HG02938 (cell line): ENCODE measurements at regions not wholly inside any gene's neighbourhood (a gene's known extent, or its start where the extent isn't known, plus 50 kb on each side); places are given as distances from the start of the nearest gene placed in this dataset.
"Not testable (repeated sequence)": the region's sequence is repeated elsewhere in the genome, so short reads cannot be mapped to it uniquely, and the experiment has no call there.

Source experiments
- ATAC-seq: cut with Tn5 transposase; IDR thresholded peaks from one replicate; pipeline ENCODE4 v1.9.1; 2021; ENCODE audit warnings: mild to moderate bottlenecking, moderate library complexity; ENCODE audit not compliant: unreplicated experiment

DNA sequence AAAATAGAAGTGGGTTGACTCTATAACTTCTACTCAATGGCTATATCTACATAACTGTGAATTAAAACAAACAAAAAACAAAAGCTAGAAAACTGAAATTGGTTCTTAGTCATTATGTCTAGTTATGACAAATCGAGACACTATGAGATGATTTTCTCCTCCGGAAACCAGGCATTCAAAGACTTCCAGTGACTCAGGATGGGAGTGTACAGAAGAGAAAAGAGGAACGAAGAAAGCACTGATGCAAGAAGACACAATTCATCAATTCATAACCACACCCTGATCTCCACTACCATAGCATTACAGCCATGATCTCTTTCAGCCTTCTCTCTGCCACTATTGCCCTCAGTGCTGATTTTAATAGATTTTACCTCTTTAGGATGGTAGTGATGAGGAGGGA is 253.6 kb downstream of the CBLL2 start:
- ATAC-seq = peak; percentile 99

DNA sequence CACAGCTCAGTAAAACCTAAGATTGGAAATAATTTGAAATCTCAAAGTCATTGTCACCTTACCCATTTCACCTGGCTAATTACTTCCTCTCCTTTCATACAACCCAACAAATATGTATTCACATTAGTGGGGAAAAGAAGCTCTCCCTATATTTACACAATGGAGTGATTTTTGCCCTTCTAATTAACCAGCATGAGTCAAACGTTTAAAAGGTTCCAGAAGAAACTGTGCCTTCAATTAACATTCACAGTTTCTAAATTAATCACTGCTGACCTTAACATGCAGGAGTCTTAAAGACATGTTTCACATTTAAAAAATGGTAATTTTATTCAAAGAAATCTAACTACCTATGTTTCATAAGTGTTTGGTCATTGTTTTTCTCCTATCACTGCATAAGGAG is 254.6 kb downstream of the CBLL2 start:
- no peak for ATAC-seq

DNA sequence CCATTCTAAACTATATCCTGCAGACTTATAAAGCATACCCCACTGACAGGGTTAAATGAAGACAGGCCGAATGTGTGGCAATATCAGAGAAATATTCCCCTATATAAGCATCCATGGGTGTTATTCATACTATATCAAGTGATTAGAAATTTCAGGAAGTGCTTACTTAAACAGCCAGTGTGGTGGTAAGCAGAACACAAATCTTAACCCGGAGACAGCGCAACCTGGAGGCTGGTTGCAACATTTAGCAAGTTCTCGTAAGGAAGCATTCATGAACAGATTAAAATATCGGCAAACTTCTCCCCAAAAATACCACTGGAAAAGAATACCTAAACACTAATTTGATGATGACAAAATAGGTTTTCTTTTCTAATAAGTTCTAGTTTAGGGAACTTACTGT is 261.2 kb downstream of the CBLL2 start:
- no peak for ATAC-seq

DNA sequence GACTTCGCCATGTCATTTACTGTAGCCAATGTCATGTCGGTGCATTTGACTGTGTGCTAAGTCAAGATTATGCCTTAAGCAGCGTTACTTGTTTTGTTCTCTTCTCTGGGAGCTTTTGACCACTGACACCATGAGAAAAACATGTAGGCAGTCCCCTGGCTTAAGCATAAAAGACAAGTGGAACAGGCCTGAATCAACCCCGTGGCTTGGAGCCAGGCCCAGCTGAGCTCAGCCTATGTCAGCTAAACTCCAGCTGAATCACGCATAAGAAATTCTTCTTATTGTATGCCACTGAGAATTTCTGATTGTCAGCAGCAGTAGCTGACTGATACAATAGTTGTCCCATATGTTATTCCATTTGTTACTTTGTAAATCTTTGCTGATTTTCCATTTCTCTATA is 261.9 kb downstream of the CBLL2 start:
- no peak for ATAC-seq

DNA sequence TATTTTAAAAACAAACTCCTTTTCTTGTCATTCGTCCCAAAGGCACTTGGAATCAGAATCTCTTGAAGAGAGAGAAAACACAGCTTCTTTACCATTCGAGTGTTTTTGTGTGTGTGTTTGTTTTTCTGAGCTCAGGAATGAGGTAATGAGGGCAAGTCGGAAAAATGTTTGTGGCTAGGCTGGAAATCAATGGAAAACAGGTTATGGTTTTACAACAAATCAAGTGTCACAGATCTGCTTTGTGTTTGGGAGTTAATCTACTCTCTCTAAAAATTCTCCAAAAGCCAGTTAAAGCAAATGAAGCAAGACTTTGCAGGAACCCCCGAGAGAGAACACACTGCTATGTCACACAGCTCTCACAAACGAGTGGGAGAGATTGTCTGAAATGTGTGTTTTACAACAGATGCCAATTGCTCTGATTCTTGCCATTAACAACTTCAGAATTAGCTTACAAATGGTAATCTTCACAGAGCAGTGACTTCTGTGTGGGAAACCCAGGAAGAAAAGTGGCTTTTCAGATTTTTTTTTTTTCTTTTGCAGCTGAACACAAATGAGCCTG is 264.1 kb downstream of the CBLL2 start:
- no peak for ATAC-seq

DNA sequence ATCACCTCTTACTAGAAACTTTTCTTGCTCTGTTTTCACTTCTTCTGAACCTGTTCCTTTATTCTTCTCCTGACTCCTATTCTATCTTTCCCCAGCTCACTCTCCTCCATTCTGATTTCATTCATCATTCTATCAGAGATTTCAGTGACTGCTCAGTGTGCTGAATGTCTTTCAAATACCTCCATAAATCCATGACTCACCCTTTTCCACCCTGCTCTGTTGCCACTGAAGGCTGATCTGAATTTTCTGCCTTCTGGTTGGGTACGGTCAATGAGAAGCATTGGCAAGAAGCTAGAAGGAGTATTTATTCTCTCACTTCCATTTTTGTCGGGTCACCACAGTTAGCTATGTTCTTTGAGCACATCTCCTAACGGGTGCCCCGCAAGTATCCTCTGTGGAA is 265.9 kb downstream of the CBLL2 start:
- ATAC-seq = no peak

DNA sequence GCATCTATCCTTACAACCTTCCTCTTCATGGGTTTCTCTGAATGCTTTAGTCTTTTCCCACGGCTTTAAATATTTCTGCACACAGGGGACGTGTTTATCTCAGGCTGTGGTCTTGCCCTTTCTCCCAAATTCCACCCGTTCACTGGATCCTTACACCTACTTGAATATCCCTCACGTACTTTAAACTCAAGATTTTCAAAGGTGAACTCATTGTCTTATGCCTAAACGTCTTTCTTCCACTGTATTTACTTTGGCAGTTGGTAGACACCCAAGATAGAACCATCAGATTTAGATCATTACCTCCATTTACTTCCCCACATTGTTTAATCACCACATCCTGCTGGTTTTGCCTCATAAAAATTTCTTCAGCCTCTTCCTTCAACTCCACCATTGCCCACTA is 269.2 kb downstream of the CBLL2 start:
- ATAC-seq = no peak

DNA sequence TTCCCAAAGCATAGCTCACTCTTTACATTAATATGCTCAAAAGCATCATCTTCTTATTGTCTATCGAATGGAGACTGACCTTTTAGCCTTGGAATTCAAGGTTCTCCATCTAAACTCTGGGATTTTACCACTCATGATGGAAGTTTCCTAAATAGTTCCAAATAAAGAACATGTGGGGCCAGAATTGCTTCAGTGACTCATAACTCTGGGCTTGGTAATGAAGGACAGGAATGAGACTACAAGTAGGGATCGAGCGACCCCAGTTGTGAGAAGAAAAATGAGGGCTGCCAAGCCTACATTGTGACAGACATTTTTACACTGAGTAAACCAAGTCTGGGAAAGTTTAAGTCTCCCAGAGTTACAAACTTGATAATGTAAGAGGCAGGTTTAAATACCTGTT is 269.9 kb downstream of the CBLL2 start:
- no peak for ATAC-seq

DNA sequence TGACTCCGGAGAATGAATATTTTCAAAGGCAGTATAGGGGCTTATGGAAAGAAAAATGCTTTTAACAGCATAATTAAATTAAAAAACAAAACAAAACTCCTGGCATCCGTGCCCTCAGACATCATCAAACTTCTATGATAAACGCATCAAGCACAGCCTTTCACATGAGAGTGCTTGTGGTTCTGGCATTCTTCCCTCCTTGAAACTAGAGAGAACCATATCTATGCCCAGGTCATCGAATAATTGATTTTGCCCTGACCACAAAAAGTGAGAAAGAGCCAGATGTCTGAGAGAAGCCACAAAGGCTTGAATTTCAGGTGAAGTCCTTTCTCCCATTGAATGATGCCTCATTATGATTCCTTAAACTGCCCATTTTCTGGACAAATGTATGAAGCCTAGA is 286.8 kb downstream of the CBLL2 start:
- ATAC-seq = no peak

DNA sequence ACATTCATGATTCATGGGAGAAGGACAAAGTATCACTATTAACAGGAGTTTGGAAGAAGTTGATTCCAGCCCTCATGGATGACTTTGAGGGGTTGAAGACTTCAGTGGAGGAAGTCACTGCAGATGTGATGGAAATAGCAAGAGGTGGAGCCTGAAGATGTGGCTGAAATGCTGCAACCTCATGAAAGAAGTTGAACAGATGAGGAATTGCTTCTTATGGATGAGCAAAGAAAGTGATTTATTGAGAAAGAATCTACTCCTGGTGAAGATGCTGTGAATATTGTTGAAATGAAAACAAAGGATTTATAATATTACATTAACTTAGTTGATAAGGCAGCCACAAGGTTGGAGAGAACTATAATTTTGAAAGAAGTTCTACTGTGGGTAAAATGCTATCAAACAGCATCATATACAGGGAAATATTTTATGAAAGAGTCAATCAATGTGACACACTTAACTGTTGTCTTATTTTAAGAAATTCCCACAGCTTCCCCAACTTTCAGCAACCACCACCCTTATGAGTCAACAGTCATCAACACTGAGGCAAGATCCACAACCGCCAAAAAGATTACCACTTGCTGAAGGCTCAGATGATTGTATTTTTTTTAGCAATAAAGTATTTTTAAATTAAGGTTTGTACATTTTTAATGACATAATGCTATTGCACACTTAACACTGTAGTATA is 302.6 kb downstream of the CBLL2 start:
- ATAC-seq = no peak

DNA sequence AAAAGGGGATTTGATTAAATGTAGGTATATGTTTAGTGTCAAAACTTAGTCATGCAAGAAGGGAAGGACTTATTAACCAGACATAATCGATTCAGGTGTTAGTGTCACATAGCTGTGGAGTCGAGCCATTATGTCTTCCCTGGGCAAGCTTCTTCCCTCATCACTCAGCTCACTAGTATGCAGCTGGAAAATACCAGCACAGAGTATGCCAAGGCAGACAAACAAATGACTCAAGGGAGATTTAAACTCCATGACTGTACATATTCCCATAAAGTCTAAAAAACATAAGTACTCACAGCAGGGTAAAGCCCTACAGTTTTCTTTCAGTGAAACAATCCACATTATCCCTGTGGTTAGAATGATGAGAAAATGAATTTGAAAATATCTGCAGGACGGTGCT is 304.5 kb downstream of the CBLL2 start:
- no peak for ATAC-seq

DNA sequence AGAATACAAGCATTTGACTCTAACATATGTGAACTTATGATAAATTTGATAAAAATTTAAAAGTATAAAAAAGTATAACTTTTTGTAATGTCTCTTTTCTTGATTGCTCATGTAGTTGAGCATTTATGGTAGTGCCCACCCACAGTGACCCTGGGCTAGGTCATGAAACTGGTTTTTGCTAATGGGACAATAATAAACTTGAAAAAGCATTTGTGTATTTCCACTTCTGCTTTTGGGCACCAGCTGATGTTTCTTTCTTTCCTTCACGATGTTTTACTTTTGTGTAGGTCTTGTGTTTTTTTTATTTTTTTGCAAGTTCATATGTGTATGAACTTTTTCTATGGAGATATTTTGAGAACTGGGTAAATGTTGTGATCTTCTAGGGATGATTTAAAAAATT is 313.1 kb downstream of the CBLL2 start:
- ATAC-seq = peak; percentile 73

DNA sequence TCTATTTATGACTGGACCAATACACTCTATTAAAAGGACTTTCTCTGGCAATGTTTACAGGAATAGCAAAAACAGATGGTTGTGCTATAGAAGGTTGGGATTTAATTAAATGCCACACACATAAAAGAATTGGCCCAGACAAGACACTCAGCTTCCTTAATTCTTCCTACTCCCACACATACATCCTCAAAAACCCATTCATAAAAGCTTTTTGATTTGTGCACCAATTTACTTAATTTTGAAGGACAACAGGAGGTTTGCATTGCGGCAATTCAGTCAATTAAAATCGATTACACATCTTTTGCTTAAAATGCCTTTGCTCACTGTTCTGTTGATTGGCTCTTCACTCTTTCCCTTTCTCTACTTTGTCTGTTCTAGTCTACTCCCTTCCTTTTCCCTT is 317.1 kb downstream of the CBLL2 start:
- ATAC-seq = no peak

DNA sequence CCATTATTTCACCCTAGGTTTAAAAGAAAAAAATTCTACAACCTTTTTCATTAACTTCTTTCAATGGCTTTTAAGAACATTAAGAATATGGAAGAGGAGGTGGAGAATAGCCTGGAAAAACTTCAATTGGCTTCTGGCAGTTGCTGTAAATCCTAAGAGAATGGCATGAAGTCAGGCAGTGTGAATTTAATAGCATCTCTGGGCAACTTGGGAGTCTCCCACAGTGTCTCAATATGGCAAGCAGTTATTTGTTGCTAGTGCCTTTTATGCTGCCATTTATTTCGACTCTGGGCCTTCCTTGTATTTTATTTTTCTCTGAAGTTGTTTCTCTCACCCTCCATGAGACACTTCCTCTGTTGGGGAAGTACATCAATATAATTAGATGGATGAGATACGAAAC is 322.1 kb downstream of the CBLL2 start:
- no peak for ATAC-seq

DNA sequence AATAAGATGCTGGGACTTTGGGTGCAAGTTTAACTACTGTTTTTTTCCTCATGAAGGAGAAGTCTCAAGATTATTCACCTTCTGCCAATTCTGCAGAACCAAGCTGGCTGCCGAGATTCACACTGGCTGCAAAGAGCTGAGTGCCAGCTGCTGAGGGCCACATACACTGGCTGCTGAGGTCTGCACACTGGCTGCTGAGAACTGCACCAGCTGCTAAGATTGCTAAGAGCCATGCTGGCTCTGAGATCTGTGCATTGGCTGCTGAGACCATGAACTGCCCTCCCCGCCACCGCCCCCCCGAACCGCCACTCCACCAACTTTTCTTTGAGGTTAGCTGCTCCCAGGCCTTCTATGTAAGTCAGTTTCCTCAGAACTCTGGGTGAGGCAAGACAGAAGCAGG is 330.3 kb downstream of the CBLL2 start:
- ATAC-seq = no peak

DNA sequence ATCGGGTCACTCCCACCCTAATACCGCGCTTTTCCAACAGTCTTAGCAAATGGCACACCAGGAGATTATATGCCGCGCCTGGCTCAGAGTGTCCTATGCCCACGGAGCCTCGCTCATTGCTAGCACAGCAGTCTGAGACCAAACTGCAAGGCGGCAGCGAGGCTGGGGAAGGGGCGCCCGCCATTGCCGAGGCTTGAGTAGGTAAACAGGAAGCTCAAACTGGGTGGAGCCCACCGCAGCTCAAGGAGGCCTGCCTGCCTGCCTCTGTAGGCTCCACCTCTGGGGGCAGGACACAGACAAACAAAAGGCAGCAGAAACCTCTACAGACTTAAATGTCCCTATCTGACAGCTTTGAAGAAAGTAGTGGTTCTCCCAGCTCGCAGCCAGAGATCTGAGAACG is 336.7 kb downstream of the CBLL2 start:
- not testable (repeated sequence) for ATAC-seq

DNA sequence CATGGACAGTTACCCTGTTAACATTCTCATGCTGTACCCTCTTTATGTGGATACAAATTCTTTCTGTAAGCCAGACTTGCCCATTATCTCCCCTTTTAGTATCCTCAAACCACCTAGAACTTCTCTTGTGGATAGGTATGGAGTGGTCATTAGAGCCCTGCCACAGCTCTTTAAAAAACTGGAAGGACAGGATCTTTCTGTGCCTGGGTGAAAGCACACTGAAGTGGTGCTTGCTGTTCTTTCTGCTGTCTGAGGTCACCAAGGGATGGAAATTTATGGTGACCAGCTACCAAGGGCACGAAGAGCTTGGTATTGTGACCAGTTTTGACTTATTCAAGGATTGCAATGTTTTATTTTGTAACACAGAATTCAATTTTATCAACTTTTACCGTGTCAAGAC is 344.2 kb downstream of the CBLL2 start:
- ATAC-seq = no peak

DNA sequence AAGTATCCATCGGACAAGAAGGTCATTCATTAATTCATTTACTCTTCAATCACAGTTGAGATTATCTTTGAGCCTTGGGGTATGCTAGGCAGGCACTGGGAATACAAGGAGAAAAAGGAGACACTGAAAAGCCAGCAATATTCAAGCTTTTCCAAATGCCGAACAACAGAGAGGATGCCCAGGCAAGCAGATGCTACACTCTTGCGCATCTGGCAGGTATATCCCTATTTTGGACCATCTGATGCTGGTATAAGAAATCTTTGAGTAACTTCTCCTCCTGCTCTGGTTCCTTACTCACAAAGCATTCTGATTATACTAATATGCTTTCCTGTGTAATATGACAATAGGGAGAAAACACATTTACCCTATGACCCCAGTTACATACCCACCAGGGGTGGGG is 354.9 kb downstream of the CBLL2 start:
- ATAC-seq = no peak

DNA sequence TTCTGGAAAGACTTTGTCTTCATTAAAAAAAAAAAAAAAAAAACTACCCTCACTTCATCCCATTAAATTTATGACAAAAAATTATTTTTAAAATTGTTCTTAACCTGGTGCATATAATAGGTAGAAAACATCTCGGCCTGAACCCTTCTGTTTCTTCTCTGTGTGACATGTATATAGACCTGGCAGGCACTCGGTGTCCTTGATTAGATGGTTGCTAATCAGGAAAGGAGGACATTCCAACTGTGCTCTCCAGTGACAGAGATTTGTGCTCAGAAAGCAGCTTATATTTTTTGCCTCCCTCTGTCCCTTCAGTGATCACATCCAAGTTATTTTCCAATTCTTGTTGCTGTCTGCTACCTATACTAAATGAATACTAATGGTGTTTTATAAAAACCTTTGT is 355.6 kb downstream of the CBLL2 start:
- no peak for ATAC-seq

DNA sequence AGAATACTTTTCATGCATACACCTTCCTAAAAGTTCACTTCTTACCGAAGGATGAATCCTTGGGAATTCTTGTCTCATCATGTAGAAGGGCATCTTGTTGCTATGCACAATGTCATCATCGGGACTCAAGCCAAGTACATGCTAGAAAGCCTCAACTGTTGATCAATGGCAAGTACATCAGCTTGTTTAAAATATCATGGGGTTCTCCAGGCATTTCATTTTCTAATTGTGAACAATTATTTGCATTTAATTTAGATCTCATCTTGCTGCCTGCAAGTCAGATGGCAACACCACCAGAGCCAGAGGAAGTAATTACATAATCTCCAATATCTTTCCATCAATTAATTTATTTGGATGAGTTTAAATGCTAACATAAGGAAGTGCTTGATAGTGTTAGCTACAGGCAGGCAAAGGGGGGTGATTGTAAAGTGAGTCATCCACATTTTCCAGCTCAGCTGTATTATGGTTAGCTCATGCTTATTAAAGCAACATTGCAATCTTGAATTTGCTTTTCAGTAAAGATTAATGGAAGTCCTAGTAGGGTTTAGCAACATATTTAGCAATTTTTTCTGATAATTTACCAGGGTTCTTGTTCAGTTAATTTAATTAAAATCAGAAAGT is 356.5 kb downstream of the CBLL2 start:
- ATAC-seq = no peak

DNA sequence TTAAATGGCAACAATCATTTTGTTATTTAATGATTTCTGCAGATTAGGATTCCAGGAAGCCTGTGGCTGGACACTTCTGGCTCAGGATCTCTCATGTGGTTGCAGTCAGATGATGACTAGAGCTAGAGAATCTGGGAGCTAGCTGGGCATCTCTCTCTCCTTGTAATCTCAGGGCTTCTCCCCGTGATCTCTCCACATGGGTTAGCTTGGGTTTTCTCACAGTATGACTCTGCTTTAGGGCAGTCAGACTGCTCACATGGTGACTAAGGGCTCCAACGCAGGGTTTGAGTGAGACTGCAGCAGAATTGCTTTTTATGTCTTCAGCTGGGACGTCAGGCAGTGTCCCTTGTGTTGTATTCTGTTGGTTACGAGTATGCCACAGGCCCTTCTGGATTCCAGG is 361.4 kb downstream of the CBLL2 start:
- ATAC-seq = no peak

DNA sequence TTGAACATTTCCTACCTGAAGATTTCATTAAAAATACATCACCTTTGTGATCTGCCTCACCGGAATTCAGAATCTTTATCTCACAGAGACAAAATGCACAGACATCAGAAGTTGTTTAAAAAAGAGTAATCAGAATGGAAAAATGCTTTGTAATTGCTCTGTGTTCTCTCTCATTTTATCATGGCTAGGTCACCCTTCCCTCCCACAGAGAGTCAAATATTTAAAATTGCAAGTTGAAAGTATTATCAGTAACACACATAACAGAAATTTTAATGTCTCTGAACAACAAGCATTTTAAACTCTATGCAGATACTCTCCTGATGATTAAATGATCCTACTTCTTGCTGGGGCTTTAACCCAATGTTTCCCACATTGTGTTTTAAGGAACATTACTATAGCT is 362.0 kb downstream of the CBLL2 start:
- ATAC-seq = no peak

DNA sequence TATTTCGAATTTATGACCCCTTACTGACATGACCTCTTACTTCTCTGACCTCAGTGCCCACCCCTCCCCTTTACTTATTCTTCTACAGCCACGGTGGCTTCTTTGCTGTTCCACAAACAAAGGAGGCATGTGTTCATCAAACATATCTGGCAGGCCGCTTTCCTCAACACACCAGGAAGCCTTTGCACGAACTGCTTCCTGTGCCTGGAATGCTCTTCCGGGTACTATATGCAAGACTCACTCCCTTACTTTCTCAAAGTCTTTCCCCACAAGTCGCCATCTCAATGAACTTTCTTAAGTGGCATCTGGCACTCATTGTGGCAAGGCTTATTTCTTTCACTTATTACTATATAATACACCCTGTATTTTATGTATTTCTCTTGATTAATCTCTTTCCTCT is 351.5 kb upstream of the DDX53 start:
- ATAC-seq = no peak
